ENCODE measurements at regions not wholly inside any gene's neighbourhood (a gene's known extent, or its start where the extent isn't known, plus 50 kb on each side); places are given as distances from the start of the nearest gene placed in this dataset.

DNA sequence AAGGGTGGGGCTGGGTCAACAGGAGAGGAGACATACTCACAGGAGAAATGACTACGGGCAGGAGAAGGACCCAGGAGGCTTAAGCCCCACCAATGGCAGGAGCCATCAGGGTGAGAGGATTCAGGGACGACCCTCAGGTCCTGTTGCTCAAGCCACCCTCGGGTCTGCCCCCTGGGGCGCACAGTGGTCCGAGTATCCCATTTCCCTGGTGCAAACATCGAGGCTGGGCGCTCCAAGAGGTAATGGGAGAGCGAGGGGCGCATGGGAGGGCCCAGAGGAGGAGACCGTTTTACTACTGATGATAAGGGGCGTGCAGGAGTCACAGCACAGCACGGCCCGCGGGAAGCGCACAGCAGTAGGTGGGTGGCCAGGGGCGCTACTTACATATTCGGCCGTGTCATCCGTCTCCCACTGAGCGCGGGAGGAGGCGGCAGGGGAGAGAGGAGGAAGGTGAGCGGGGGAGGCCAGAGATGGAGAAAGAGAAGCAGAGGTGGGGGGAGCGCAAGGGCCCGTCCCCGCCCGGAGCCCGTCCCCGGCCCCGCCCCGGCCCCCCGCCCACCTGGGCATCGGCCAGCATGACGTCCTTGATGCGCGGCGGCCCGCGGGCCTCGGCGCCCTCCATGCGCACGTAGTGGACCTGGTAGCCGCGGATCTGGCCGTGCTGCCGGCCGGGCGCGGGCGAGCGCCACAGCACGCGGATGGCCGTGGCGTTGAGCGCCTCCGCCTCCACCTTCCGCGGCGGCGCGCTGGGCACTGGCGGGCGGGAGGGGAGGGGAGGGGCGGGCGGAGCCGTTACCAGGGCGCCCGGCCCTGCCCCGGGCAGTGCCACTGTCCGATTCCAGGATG lies 111.5 kb downstream of the PTPRS start:
- TF ChIP-seq TCF4 (CRISPR knock-in tag; IDR thresholded peaks at IDR 0.05; ENCODE audit: borderline replicate concordance) (no peak), ZFP30 (CRISPR knock-in tag; IDR thresholded peaks at IDR 0.05) (no peak), RARB (CRISPR knock-in tag; IDR thresholded peaks at IDR 0.05) (no peak), CREB5 (CRISPR knock-in tag; IDR thresholded peaks at IDR 0.05; ENCODE audit: low read depth) (no peak), PATZ1 (CRISPR knock-in tag; IDR thresholded peaks at IDR 0.05; ENCODE audit: borderline replicate concordance) (no peak), ZNF565 (CRISPR knock-in tag; conservative IDR thresholded peaks at IDR 0.05; ENCODE audit: low read depth) (no peak), ESRRG (CRISPR knock-in tag; IDR thresholded peaks at IDR 0.05) (no peak), ISL1 (CRISPR knock-in tag; IDR thresholded peaks at IDR 0.05) (no peak), OSR1 (CRISPR knock-in tag; IDR thresholded peaks at IDR 0.05) (no peak), ZNF8 (CRISPR knock-in tag; IDR thresholded peaks at IDR 0.05) (no peak), TOX (CRISPR knock-in tag; IDR thresholded peaks at IDR 0.05; ENCODE audit: borderline replicate concordance) (no peak), ZFP3 (CRISPR knock-in tag; IDR thresholded peaks at IDR 0.05) (no peak), BACH2 (CRISPR knock-in tag; IDR thresholded peaks at IDR 0.05; ENCODE audit: borderline replicate concordance) (no peak)
